RWPE2 (cell line): ENCODE measurements at regions not wholly inside any gene's neighbourhood (a gene's known extent, or its start where the extent isn't known, plus 50 kb on each side); places are given as distances from the start of the nearest gene placed in this dataset.

Experiments
- ATAC-seq: fragments of 200-7000 bp; cut with Tn5 transposase; 3 replicates; pipeline ENCODE4 v1.9.1; 2021; ENCODE audit warnings: low read depth
- DNase-seq: peaks from one replicate; pipeline ENCODE4 v3.0.0-alpha.2; 2020; ENCODE audit warnings: low spot score
- H3K27ac ChIP-seq: fragments of 450-650 bp; 2 replicates; pipeline ENCODE4 v1.5.1; 2017; ENCODE audit warnings: mild to moderate bottlenecking; ENCODE audit not compliant: poor library complexity, severe bottlenecking
- H3K27me3 ChIP-seq: fragments of 250-450 bp; sonication (Bioruptor Pico); 2 replicates; pipeline ENCODE4 v1.5.1; 2021; ENCODE audit warnings: mild to moderate bottlenecking, moderate library complexity; ENCODE audit not compliant: insufficient read depth, poor library complexity, severe bottlenecking
- H3K36me3 ChIP-seq: fragments of 250-450 bp; sonication (Bioruptor Pico); 2 replicates; pipeline ENCODE4 v1.5.1; 2020; ENCODE audit warnings: low read depth, mild to moderate bottlenecking, moderate library complexity
- H3K4me1 ChIP-seq: fragments of 250-450 bp; sonication (Bioruptor Pico); 2 replicates; pipeline ENCODE4 v1.5.1; 2021; ENCODE audit warnings: mild to moderate bottlenecking, moderate library complexity; ENCODE audit not compliant: insufficient read depth, poor library complexity, severe bottlenecking
- H3K4me3 ChIP-seq: fragments of 250-450 bp; sonication (Bioruptor Pico); 2 replicates; pipeline ENCODE4 v1.5.1; 2021; ENCODE audit warnings: mild to moderate bottlenecking, moderate library complexity; ENCODE audit not compliant: severe bottlenecking
- H3K9me3 ChIP-seq: fragments of 250-450 bp; sonication (Bioruptor Pico); 2 replicates; pipeline ENCODE4 v1.5.1; 2021; ENCODE audit warnings: mild to moderate bottlenecking, moderate library complexity; ENCODE audit not compliant: severe bottlenecking
- TF ChIP-seq, protein P1 (sequence below): fragments of 450-650 bp; IDR thresholded peaks from one replicate; pipeline ENCODE4 v1.5.1; 2017; ENCODE audit warnings: mild to moderate bottlenecking, moderate library complexity; ENCODE audit not compliant: poor library complexity, severe bottlenecking

- H3K27ac ChIP-seq: no peak overlapping the region
Observed at GRCh38 chr3:152915695-152916094, 80.8 kb downstream of the P2RY1 start.

DNA sequence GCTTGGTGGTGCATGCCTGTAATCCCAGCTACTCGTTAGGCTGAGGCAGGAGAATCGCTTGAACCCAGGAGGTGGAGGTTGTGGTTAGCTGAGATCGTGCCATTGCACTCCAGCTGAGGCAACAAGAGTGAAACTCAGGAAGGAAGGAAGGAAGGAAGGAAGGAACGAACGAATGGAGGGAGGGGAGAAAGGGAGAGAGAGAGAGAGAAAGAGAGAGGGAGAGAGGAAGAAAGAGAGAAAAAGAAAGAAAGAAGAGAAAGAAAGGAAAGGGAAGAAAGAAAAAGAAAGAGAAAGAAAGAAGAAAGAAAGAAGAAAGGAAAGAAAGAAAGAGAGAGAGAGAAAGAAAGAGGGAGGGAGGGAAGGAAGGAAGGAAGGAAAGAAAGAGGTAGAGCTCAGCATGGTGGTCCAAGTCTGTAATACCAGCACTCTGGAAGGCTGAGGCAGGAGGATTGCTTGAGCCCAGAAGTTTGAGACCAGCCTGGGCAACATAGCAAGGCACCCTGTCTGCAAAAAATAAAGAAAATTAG is 81.9 kb downstream of the P2RY1 start:
- Histone ChIP-seq H3K27ac (no peak overlapping the region), H3K27me3 (no peaks in the 10 kb centered on the region), H3K4me3 (no peak overlapping the region), H3K4me1 (no peaks in the 10 kb centered on the region), H3K9me3 (no peaks in the 10 kb centered on the region), H3K36me3 (no peaks in the 10 kb centered on the region)
- DNase-seq: no peak
- TF ChIP-seq, protein P1, sequence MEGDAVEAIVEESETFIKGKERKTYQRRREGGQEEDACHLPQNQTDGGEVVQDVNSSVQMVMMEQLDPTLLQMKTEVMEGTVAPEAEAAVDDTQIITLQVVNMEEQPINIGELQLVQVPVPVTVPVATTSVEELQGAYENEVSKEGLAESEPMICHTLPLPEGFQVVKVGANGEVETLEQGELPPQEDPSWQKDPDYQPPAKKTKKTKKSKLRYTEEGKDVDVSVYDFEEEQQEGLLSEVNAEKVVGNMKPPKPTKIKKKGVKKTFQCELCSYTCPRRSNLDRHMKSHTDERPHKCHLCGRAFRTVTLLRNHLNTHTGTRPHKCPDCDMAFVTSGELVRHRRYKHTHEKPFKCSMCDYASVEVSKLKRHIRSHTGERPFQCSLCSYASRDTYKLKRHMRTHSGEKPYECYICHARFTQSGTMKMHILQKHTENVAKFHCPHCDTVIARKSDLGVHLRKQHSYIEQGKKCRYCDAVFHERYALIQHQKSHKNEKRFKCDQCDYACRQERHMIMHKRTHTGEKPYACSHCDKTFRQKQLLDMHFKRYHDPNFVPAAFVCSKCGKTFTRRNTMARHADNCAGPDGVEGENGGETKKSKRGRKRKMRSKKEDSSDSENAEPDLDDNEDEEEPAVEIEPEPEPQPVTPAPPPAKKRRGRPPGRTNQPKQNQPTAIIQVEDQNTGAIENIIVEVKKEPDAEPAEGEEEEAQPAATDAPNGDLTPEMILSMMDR: no peak
- ATAC-seq: no peak

More at GRCh38 chr3:152915695-152916094, 80.8 kb downstream of the P2RY1 start:
- Histone ChIP-seq H3K4me3 (no peak overlapping the region), H3K27me3 (no peaks in the 10 kb centered on the region), H3K4me1 (no peaks in the 10 kb centered on the region), H3K9me3 (no peaks in the 10 kb centered on the region), H3K36me3 (no peaks in the 10 kb centered on the region)
- ATAC-seq (no peak), DNase-seq (no peak)
- TF ChIP-seq, protein P1: no peak

- no peaks in the 10 kb centered on the region for H3K36me3 ChIP-seq
- DNase-seq (no peak), ATAC-seq (no peak)
- H3K4me3 ChIP-seq: no peak overlapping the region
- H3K4me1 ChIP-seq: no peaks in the 10 kb centered on the region
- H3K9me3 ChIP-seq: no peaks in the 10 kb centered on the region
- TF ChIP-seq, protein P1: no peak
- no peak overlapping the region for H3K27ac ChIP-seq
- no peaks in the 10 kb centered on the region for H3K27me3 ChIP-seq
Observed at GRCh38 chr3:152921351-152921750, 86.4 kb downstream of the P2RY1 start.

GRCh38 chr3:152922554-152922953 is 87.6 kb downstream of the P2RY1 start:
- DNase-seq (no peak), ATAC-seq (no peak)
- no peaks in the 10 kb centered on the region for H3K27me3 ChIP-seq
- H3K27ac ChIP-seq: no peak overlapping the region
- TF ChIP-seq, protein P1: no peak
- H3K36me3 ChIP-seq: no peaks in the 10 kb centered on the region
- no peak overlapping the region for H3K4me3 ChIP-seq
- H3K9me3 ChIP-seq: no peaks in the 10 kb centered on the region
- H3K4me1 ChIP-seq: no peaks in the 10 kb centered on the region

- DNase-seq (no peak), ATAC-seq (no peak)
- no peak overlapping the region for H3K4me3 ChIP-seq
- no peaks in the 10 kb centered on the region for H3K36me3 ChIP-seq
- TF ChIP-seq, protein P1: no peak
- H3K27me3 ChIP-seq: no peaks in the 10 kb centered on the region
- H3K9me3 ChIP-seq: no peaks in the 10 kb centered on the region
- no peaks in the 10 kb centered on the region for H3K4me1 ChIP-seq
- H3K27ac ChIP-seq: no peak overlapping the region
Observed at GRCh38 chr3:152927131-152927530, 92.2 kb downstream of the P2RY1 start.
